ENCODE measurements at regions not wholly inside any gene's neighbourhood (a gene's known extent, or its start where the extent isn't known, plus 50 kb on each side); places are given as distances from the start of the nearest gene placed in this dataset.

DNA sequence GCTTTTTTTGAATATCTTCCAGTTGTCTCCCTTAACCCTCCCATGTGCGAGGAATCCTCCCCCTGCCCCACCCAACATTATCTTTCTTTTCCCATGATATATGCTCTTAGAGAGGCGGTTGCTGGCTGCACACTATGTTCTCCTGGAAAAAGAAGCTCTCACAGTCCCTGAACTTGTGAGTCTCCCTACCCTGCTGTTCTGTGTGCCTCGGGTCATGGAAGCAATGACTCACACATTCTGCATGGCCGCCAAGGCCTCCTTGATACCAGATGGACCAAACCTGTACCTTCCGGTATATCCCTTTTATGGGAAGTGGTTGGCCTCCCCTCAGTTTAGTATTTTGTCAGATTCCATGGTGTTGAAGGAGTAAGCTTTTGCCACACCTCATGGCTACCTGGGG lies 705.4 kb downstream of the SLITRK6 start:
- intact Hi-C loops (cut with DNase I; ENCODE audit: low total_unique reads) (no loop called here), in situ Hi-C loops (cut with MboI; ENCODE audit: low sequenced_read_pairs in 4 of 4) (no loop called here)
- Histone ChIP-seq H3K4me3 (no peak overlapping the region), H3K4me1 (no peaks in the 10 kb centered on the region), H3K36me3 (no peaks in the 10 kb centered on the region), H3K27ac (no peak overlapping the region), H3K27me3 (no peaks in the 10 kb centered on the region), H3K9me3 (no peaks in the 10 kb centered on the region)
- TF ChIP-seq, protein P1, sequence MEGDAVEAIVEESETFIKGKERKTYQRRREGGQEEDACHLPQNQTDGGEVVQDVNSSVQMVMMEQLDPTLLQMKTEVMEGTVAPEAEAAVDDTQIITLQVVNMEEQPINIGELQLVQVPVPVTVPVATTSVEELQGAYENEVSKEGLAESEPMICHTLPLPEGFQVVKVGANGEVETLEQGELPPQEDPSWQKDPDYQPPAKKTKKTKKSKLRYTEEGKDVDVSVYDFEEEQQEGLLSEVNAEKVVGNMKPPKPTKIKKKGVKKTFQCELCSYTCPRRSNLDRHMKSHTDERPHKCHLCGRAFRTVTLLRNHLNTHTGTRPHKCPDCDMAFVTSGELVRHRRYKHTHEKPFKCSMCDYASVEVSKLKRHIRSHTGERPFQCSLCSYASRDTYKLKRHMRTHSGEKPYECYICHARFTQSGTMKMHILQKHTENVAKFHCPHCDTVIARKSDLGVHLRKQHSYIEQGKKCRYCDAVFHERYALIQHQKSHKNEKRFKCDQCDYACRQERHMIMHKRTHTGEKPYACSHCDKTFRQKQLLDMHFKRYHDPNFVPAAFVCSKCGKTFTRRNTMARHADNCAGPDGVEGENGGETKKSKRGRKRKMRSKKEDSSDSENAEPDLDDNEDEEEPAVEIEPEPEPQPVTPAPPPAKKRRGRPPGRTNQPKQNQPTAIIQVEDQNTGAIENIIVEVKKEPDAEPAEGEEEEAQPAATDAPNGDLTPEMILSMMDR (IDR thresholded peaks at IDR 0.05 in 4 of 5, conservative IDR thresholded peaks at IDR 0.05 in 1 of 5): no peak
- TF ChIP-seq POLR2A (IDR thresholded peaks at IDR 0.05): no peak
- DNase-seq (no peak), ATAC-seq (no peak)

DNA sequence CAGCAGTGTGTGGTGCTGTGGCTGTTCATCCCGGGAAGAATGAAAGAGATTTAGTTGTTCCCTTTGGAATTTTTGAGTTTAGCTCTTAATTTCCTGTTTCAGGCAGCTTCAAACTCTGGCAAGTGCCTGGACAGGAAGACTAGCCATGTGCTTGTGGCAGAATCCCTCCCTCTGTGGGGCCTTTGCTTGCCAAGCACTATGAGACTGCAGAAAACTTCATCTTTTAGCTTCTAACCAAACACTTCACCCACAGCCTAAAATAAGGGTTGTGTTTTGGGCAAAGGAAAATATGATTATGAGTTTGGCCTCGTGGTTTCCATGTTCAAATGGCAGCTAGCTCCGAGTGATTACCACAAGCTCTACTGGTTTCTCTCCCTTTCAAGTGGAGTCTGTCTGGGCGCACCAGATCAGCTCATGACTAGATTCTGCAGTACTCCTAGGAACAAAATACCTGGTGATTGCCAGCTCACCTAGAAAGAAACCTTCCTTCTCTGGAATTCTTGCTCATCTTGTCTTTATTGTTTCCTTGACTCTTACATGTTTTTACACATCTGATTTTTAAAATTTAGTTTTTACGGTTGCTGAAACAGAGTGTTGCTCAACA lies 707.5 kb downstream of the SLITRK6 start:
- Histone ChIP-seq H3K4me3 (no peak overlapping the region), H3K9me3 (no peaks in the 10 kb centered on the region), H3K36me3 (no peaks in the 10 kb centered on the region), H3K4me1 (no peaks in the 10 kb centered on the region), H3K27me3 (no peaks in the 10 kb centered on the region), H3K27ac (no peak overlapping the region)
- DNase-seq (no peak), ATAC-seq (no peak)
- in situ Hi-C loops (cut with MboI; ENCODE audit: low sequenced_read_pairs in 4 of 4) (no loop called here), intact Hi-C loops (cut with DNase I; ENCODE audit: low total_unique reads) (no loop called here)
- TF ChIP-seq POLR2A (IDR thresholded peaks at IDR 0.05): no peak
- TF ChIP-seq, protein P1 (IDR thresholded peaks at IDR 0.05 in 4 of 5, conservative IDR thresholded peaks at IDR 0.05 in 1 of 5): no peak

DNA sequence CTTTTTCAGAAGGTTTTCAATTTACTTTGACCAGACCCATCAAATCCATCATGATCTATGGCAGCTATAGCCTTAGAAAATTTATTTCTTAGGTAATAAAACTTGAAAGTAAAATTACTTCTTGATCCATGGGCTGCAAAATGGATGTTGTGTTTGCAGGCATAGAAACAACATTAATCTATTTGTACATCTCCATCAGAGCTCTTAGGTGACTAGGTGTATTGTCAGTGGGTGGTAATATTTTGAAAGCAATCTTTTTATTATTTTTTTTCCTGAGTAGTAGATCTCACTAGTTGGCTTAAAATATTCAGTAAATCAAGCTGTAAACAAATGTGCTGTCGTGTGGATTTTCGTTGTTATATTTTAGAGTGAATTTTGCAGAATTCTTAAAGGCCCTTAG lies 710.0 kb downstream of the SLITRK6 start:
- Histone ChIP-seq H3K36me3 (no peaks in the 10 kb centered on the region), H3K27ac (no peak overlapping the region), H3K4me1 (no peaks in the 10 kb centered on the region), H3K27me3 (no peaks in the 10 kb centered on the region), H3K9me3 (no peaks in the 10 kb centered on the region), H3K4me3 (no peak overlapping the region)
- intact Hi-C loops (cut with DNase I; ENCODE audit: low total_unique reads): no loop called here
- DNase-seq (no peak), ATAC-seq (no peak)
- in situ Hi-C loops (cut with MboI; ENCODE audit: low sequenced_read_pairs in 4 of 4): no loop called here
- TF ChIP-seq, protein P1 (IDR thresholded peaks at IDR 0.05 in 4 of 5, conservative IDR thresholded peaks at IDR 0.05 in 1 of 5): no peak
- no peak for TF ChIP-seq POLR2A (IDR thresholded peaks at IDR 0.05)

DNA sequence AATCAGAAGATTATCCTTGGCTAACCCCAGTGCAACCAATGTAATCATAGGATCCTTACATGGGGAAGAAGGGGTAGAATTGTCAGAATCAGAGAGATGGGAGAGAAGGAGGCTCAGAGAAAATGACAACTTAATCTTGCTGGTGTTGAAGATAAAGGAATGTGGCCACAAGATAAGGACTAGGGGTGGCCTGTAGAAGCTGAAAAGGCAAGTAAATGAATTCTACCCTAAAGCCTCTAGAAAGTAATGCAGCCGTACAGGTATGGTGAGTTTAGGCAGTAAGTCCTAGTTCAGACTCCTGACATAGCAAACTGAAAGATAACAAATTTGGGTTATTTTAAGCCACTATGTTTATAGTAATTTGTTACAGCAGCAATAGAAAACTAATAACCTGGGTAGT lies 718.5 kb downstream of the SLITRK6 start:
- TF ChIP-seq POLR2A (IDR thresholded peaks at IDR 0.05): no peak
- TF ChIP-seq, protein P1 (IDR thresholded peaks at IDR 0.05 in 4 of 5, conservative IDR thresholded peaks at IDR 0.05 in 1 of 5): no peak
- Histone ChIP-seq H3K36me3 (no peaks in the 10 kb centered on the region), H3K4me3 (no peak overlapping the region), H3K27me3 (no peaks in the 10 kb centered on the region), H3K9me3 (no peaks in the 10 kb centered on the region), H3K4me1 (no peaks in the 10 kb centered on the region), H3K27ac (no peak overlapping the region)
- intact Hi-C loops (cut with DNase I; ENCODE audit: low total_unique reads): no loop called here
- no peak for ATAC-seq
- in situ Hi-C loops (cut with MboI; ENCODE audit: low sequenced_read_pairs in 4 of 4): no loop called here
- no peak for DNase-seq

DNA sequence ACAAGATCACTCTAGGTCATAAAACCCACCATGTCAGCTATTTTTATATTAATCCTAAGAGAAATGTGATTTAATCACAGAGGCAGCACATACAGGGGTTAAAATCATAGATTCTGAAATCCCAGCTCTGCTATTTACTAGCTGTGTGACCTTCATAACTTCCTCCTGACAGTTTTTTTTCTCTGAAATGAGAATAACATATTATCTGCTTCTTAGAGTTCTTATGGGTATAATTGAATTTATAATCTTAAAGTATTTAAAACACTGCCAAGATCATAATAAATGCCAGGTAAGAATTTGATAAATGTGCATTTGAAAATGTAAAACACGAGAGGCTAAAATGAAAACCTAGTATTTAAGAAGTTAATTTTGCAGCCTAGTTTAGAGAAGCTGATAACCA lies 722.9 kb downstream of the SLITRK6 start:
- H3K4me1 ChIP-seq: no peaks in the 10 kb centered on the region
- in situ Hi-C loops (cut with MboI; ENCODE audit: low sequenced_read_pairs in 4 of 4) (no loop called here), intact Hi-C loops (cut with DNase I; ENCODE audit: low total_unique reads) (no loop called here)
- H3K9me3 ChIP-seq: no peaks in the 10 kb centered on the region
- ATAC-seq (no peak), DNase-seq (no peak)
- no peaks in the 10 kb centered on the region for H3K36me3 ChIP-seq
- H3K27ac ChIP-seq: no peak overlapping the region
- no peak for TF ChIP-seq POLR2A (IDR thresholded peaks at IDR 0.05)
- TF ChIP-seq, protein P1 (IDR thresholded peaks at IDR 0.05 in 4 of 5, conservative IDR thresholded peaks at IDR 0.05 in 1 of 5): no peak
- no peak overlapping the region for H3K4me3 ChIP-seq
- no peaks in the 10 kb centered on the region for H3K27me3 ChIP-seq
